ENCODE measurements at regions not wholly inside any gene's neighbourhood (a gene's known extent, or its start where the extent isn't known, plus 50 kb on each side); places are given as distances from the start of the nearest gene placed in this dataset.
"Not testable (repeated sequence)": the region's sequence is repeated elsewhere in the genome, so short reads cannot be mapped to it uniquely, and the experiment has no call there.

DNA sequence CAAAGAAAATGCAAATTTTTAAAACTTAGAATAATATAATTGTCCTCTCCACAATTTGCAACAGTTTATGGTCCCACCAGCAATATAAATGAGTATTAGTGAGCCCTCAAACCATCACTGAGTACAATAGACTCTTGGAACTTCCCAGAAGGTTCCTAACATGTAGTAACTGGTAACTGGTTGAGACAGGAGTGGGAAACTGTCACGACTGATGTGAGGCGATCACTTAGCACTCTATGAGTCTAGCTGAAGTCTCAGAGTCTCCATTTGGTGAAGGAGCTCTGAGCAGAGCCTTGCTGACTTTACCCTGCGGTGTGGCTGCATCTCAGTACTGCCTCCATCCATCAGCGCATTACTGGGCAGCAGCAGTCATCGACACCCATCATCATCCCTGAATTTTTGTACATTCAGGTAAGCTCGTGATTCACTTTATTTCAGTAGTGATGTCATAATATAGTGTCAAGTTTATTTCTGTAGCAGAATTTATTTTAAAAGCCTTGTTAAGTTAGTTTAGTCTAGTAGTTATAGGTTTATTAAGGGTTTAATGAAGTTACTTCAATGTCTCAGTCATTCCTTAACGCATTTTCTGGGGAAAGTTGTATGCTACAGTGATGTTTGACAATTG is 76.6 kb upstream of the ABCA1 start:
- intact Hi-C loops (cut with DNase I; ENCODE audit: low total_unique reads), result no loop called here
- TF ChIP-seq, protein P1, sequence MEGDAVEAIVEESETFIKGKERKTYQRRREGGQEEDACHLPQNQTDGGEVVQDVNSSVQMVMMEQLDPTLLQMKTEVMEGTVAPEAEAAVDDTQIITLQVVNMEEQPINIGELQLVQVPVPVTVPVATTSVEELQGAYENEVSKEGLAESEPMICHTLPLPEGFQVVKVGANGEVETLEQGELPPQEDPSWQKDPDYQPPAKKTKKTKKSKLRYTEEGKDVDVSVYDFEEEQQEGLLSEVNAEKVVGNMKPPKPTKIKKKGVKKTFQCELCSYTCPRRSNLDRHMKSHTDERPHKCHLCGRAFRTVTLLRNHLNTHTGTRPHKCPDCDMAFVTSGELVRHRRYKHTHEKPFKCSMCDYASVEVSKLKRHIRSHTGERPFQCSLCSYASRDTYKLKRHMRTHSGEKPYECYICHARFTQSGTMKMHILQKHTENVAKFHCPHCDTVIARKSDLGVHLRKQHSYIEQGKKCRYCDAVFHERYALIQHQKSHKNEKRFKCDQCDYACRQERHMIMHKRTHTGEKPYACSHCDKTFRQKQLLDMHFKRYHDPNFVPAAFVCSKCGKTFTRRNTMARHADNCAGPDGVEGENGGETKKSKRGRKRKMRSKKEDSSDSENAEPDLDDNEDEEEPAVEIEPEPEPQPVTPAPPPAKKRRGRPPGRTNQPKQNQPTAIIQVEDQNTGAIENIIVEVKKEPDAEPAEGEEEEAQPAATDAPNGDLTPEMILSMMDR (IDR thresholded peaks at IDR 0.05), result no peak
- TF ChIP-seq POLR2AphosphoS5 (IDR thresholded peaks at IDR 0.05) (no peak), POLR2A (IDR thresholded peaks at IDR 0.05) (no peak)
- Histone ChIP-seq H3K36me3 (no peaks in the 10 kb centered on the region), H3K4me3 (no peak overlapping the region), H3K9me3 (no peaks in the 10 kb centered on the region), H3K4me1 (no peaks in the 10 kb centered on the region), H3K27ac (no peak overlapping the region), H3K27me3 (no peaks in the 10 kb centered on the region)
- no peak for DNase-seq (ENCODE audit: low spot score in 2 of 2)

DNA sequence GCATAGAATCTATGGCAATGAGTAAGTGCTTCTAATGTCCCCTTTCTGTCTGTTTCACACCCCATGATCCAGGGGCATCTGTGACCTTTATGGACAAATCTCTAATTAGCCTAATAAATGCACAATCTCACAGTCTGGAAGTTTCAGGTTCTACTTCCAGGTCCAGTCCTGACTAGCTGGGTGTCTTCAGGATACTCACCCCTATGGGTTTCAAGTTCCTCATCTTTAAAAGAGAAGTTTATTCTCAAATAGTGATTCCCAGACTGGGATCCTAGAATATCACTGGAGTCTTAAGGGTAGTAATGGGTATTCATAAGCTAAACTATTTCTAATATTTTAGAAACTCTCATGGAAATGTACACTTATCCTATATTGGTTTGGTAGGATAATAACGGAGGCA is 77.2 kb upstream of the ABCA1 start:
- DNase-seq (ENCODE audit: low spot score in 2 of 2), result no peak
- TF ChIP-seq POLR2A (IDR thresholded peaks at IDR 0.05), result no peak
- TF ChIP-seq, protein P1 (IDR thresholded peaks at IDR 0.05), result no peak
- TF ChIP-seq POLR2AphosphoS5 (IDR thresholded peaks at IDR 0.05), result no peak

DNA sequence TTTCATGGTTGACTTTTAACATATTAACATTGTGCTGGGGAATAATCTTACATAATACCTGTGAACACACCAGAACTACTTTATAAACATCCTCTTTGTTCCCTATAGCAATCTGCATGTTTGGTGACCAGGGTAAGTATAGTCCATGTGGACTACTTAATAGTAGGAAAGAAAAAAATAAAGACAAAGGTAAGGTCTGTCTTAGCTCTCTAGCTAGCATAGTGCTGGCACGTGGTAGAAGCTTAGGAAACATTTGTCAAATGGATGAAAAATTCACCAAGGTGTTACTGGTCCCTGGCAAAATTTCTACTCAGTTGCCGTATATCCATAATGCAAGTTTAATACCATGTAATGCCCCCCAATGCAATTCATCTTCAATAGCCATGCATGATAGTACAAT is 78.6 kb upstream of the ABCA1 start:
- no peak for DNase-seq (ENCODE audit: low spot score in 2 of 2)
- no peaks in the 10 kb centered on the region for H3K4me1 ChIP-seq
- no peaks in the 10 kb centered on the region for H3K9me3 ChIP-seq
- H3K27ac ChIP-seq, result peak overlapping the region in 1 of 2 donors; percentile 62
- no peaks in the 10 kb centered on the region for H3K36me3 ChIP-seq
- TF ChIP-seq, protein P1 (IDR thresholded peaks at IDR 0.05), result no peak
- TF ChIP-seq POLR2A (IDR thresholded peaks at IDR 0.05) (no peak), POLR2AphosphoS5 (IDR thresholded peaks at IDR 0.05) (no peak)
- intact Hi-C loops (cut with DNase I; ENCODE audit: low total_unique reads), result no loop called here
- no peaks in the 10 kb centered on the region for H3K27me3 ChIP-seq
- H3K4me3 ChIP-seq, result no peak overlapping the region

More for the DNA sequence above, 77.2 kb upstream of the ABCA1 start:
- Histone ChIP-seq H3K36me3 (no peaks in the 10 kb centered on the region), H3K4me1 (no peaks in the 10 kb centered on the region), H3K4me3 (no peak overlapping the region), H3K9me3 (no peaks in the 10 kb centered on the region), H3K27ac (no peak overlapping the region), H3K27me3 (no peaks in the 10 kb centered on the region)
- intact Hi-C loops (cut with DNase I; ENCODE audit: low total_unique reads), result no loop called here

DNA sequence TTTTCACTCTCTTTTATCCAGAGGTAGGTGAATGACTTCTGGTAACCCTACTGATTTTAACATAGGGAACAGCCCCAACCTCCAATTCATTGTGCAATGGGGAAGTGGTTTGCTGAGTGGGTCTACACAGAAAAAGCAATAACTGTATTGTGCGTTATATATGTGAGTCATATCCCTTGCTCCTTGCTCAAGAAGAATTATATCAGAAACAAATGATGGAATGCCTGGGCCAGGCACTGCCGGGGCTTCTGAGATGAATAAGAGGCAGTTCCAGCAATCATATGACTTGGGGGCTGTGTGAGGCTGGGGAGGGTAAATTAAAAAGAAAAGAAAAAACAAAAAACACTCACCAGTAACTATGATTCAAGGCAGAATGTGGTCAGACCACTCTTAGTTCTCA is 79.2 kb upstream of the ABCA1 start:
- Histone ChIP-seq H3K36me3 (no peaks in the 10 kb centered on the region), H3K4me1 (no peaks in the 10 kb centered on the region), H3K9me3 (no peaks in the 10 kb centered on the region), H3K27me3 (no peaks in the 10 kb centered on the region), H3K4me3 (no peak overlapping the region), H3K27ac (peak overlapping the region in 1 of 2 donors; percentile 62)
- intact Hi-C loops (cut with DNase I; ENCODE audit: low total_unique reads), result no loop called here
- TF ChIP-seq POLR2A (IDR thresholded peaks at IDR 0.05) (no peak), POLR2AphosphoS5 (IDR thresholded peaks at IDR 0.05) (no peak)
- TF ChIP-seq, protein P1 (IDR thresholded peaks at IDR 0.05), result no peak
- DNase-seq (ENCODE audit: low spot score in 2 of 2), result peak in 1 of 2 donors; percentile 22

DNA sequence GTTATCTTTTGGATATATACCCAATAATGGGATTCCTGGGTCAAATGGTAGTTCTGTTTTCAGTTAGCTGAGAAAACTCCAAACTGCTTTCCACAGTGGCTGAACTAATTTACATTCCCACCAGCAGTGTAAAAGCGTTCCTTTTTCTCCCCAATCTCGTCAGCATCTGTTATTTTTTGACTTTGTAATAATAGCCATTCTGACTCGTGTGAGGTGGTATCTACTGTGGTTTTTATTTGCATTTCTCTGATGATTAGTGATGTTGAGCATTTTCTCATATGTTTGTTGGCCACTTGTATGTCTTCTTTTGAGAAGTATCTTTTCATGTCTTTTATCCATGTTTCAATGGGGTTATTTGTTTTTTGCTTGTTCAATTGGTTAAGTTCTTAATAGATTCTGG is 82.1 kb upstream of the ABCA1 start:
- H3K4me1 ChIP-seq; DNase-seq (ENCODE audit: low spot score in 2 of 2); H3K9me3 ChIP-seq; H3K4me3 ChIP-seq; intact Hi-C loops (cut with DNase I; ENCODE audit: low total_unique reads); H3K27ac ChIP-seq; H3K36me3 ChIP-seq; H3K27me3 ChIP-seq: not testable (repeated sequence)

DNA sequence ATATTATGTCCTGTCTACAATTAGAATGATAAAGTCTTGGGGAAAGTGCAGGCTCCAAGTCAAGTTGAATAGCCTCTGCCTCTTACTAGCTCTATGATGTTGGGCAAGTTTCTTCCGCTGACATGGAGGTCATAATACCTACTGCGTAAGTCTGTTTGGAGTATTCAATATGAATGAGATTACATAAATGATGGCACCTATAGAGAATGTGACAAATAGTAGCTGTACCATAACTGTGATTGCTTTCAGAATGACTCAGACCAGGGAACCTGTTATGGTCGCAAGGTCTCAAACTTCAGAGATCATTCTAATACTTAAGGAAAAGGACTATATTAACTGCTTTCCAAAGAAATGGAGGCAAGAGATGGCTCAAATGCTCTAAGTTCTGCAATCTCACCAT is 94.0 kb upstream of the ABCA1 start:
- no peaks in the 10 kb centered on the region for H3K4me1 ChIP-seq
- H3K9me3 ChIP-seq, result no peaks in the 10 kb centered on the region
- no peak for DNase-seq (ENCODE audit: low spot score in 2 of 2)
- H3K4me3 ChIP-seq, result no peak overlapping the region
- no peak for TF ChIP-seq POLR2AphosphoS5 (IDR thresholded peaks at IDR 0.05)
- TF ChIP-seq POLR2A (IDR thresholded peaks at IDR 0.05), result no peak
- TF ChIP-seq, protein P1 (IDR thresholded peaks at IDR 0.05), result no peak
- intact Hi-C loops (cut with DNase I; ENCODE audit: low total_unique reads), result no loop called here
- H3K27ac ChIP-seq, result no peak overlapping the region
- H3K36me3 ChIP-seq, result no peaks in the 10 kb centered on the region
- no peaks in the 10 kb centered on the region for H3K27me3 ChIP-seq

DNA sequence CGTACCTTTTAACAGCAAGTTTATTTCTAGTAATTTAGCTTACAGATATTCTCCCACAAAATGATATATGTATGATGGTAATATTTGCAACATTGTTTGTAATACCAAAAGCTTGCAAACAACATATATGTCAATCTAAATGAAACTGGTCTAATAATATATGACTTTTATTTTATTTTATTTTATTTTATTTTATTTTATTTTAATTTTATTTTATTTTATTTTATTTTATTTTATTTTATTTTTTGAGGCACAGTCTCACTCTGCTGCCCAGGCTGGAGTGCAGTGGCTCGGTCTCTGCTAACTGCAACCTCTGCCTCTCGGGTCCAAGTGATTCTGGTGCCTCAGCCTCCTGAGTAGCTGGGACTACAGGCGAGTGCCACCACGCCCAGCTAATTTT is 94.6 kb upstream of the ABCA1 start:
- H3K27ac ChIP-seq; DNase-seq (ENCODE audit: low spot score in 2 of 2); H3K27me3 ChIP-seq; H3K36me3 ChIP-seq; H3K4me3 ChIP-seq; H3K4me1 ChIP-seq; intact Hi-C loops (cut with DNase I; ENCODE audit: low total_unique reads); H3K9me3 ChIP-seq: not testable (repeated sequence)
